A549 (cell line): ENCODE measurements at regions not wholly inside any gene's neighbourhood (a gene's known extent, or its start where the extent isn't known, plus 50 kb on each side); places are given as distances from the start of the nearest gene placed in this dataset.
A peak's percentile ranks its signal among the peaks of the same experiment; 100 is the strongest.

Experiments used
- ATAC-seq, 2 experiments: fragments of 200-7000 bp in 1 of 2; fragments of >200 bp in 1 of 2; cut with Nextera tagmentation in 1 of 2; cut with Tn5 transposase in 1 of 2; 3 replicates each; pipeline versions ENCODE4 v1.8.0 to v1.9.1; 2018 to 2020; ENCODE audit warnings: mild to moderate bottlenecking in 1 of 2, moderate library complexity in 1 of 2
- CTCF ChIA-PET: fragments of 300-600 bp; sonication (Branson Sonifier 250); formaldehyde crosslinking; extraction: SDS; loops from one replicate; lab custom pipeline; 2021; ENCODE audit warnings: antibody characterized with exemption, inconsistent platforms; lab: Yijun Ruan, JAX
- POLR2A ChIA-PET: fragments of 350-600 bp; formaldehyde crosslinking; extraction: SDS; loops from one replicate; lab custom pipeline; 2021; ENCODE audit warnings: antibody characterized with exemption, inconsistent platforms; lab: Yijun Ruan, JAX
- DNase-seq, 2 experiments: peaks; one replicate each; pipeline versions ENCODE4 v3.0.0 to v3.0.0-alpha.2; 2011 to 2016; ENCODE audit warnings: low read depth in 1 of 2, low spot score in 1 of 2
- FAIRE-seq: peaks from 2 replicates; lab custom pipeline; 2011; peaks lifted over from hg19 to GRCh38; lab: Jason Lieb, UNC
- H3K27ac ChIP-seq, 2 experiments: fragments of >200 bp; sonication (Bioruptor Twin); formaldehyde crosslinking; 3 replicates each; pipeline ENCODE4 v1.5.1; 2016 to 2017
- H3K4me1 ChIP-seq: fragments of >200 bp; sonication (Bioruptor Twin); formaldehyde crosslinking; 3 replicates; pipeline ENCODE4 v1.6.1; 2016
- H3K4me2 ChIP-seq: fragments of >200 bp; sonication (Bioruptor Twin); formaldehyde crosslinking; 3 replicates; pipeline ENCODE4 v1.6.1; 2016
- H3K4me3 ChIP-seq: fragments of >200 bp; sonication (Bioruptor Twin); formaldehyde crosslinking; 3 replicates; pipeline ENCODE4 v1.5.1; 2016
- H3K9me3 ChIP-seq: fragments of >200 bp; sonication (Bioruptor Twin); formaldehyde crosslinking; 3 replicates; pipeline ENCODE4 v1.6.1; 2016
- BCL3 ChIP-seq: fragments of >200 bp; sonication (Bioruptor Twin); formaldehyde crosslinking; IDR thresholded peaks from 3 replicates; pipeline ENCODE4 v1.6.1; 2016
- BHLHE40 ChIP-seq: IDR thresholded peaks from 2 replicates; pipeline ENCODE4 v1.6.1; 2012; ENCODE audit warnings: low read depth, low read length, inconsistent platforms
- CBX8 ChIP-seq: fragments of 200-600 bp; sonication (generic); IDR thresholded peaks from 2 replicates; pipeline ENCODE4 v1.6.1; 2016
- CTCF ChIP-seq: fragments of >200 bp; sonication (Bioruptor Twin); formaldehyde crosslinking; IDR thresholded peaks from 3 replicates; pipeline ENCODE4 v1.5.1; 2016
- HES2 ChIP-seq: fragments of >200 bp; sonication (Bioruptor Twin); formaldehyde crosslinking; IDR thresholded peaks from 2 replicates; pipeline ENCODE4 v1.6.1; 2016
- HEYL ChIP-seq: fragments of 250-450 bp; sonication (Bioruptor Pico); IDR thresholded peaks from 2 replicates; pipeline ENCODE4 v1.8.0; 2021; ENCODE audit warnings: mild to moderate bottlenecking, moderate library complexity
- HMGXB4 ChIP-seq: fragments of 250-450 bp; sonication (Bioruptor Pico); IDR thresholded peaks from 2 replicates; pipeline ENCODE4 v1.5.0; 2021; ENCODE audit warnings: mild to moderate bottlenecking, moderate library complexity, borderline replicate concordance
- MAFK ChIP-seq: fragments of 450-650 bp; IDR thresholded peaks from 2 replicates; pipeline ENCODE4 v1.6.1; 2014; ENCODE audit not compliant: partially characterized antibody
- NFE2L2 ChIP-seq: fragments of 150-350 bp; conservative IDR thresholded peaks from 2 replicates; pipeline ENCODE4 v1.6.1; 2014; ENCODE audit warnings: low read length
- NR3C1 ChIP-seq: fragments of >200 bp; sonication (Bioruptor Twin); formaldehyde crosslinking; IDR thresholded peaks from 3 replicates; pipeline ENCODE4 v1.6.1; 2017
- PHF8 ChIP-seq: fragments of 200-600 bp; sonication (generic); IDR thresholded peaks from 2 replicates; pipeline ENCODE4 v1.6.1; 2016; ENCODE audit warnings: low read depth, mild to moderate bottlenecking, antibody characterized with exemption, moderate library complexity, borderline replicate concordance
- RAD21 ChIP-seq, 2 experiments: fragments of >200 bp in 1 of 2; sonication (Bioruptor Twin) in 1 of 2; formaldehyde crosslinking in 1 of 2; IDR thresholded peaks in 1 of 2; conservative IDR thresholded peaks in 1 of 2; 2 replicates in 1 of 2; 3 replicates in 1 of 2; pipeline ENCODE4 v1.6.1; 2012 to 2018; ENCODE audit warnings: inconsistent platforms in 1 of 2
- RARB ChIP-seq: fragments of 250-450 bp; sonication (Bioruptor Pico); IDR thresholded peaks from 2 replicates; pipeline ENCODE4 v1.8.0; 2021; ENCODE audit warnings: mild to moderate bottlenecking, moderate library complexity
- RCOR1 ChIP-seq: fragments of 150-350 bp; IDR thresholded peaks from 2 replicates; pipeline ENCODE4 v1.6.1; 2014; ENCODE audit warnings: antibody characterized with exemption, low read length, low read depth
- RFX5 ChIP-seq: fragments of 450-650 bp; IDR thresholded peaks from 2 replicates; pipeline ENCODE4 v1.7.1; 2014; ENCODE audit warnings: antibody characterized with exemption, mild to moderate bottlenecking, moderate library complexity
- SMC3 ChIP-seq: fragments of >200 bp; sonication (Bioruptor Twin); formaldehyde crosslinking; IDR thresholded peaks from 3 replicates; pipeline ENCODE4 v1.6.1; 2018; ENCODE audit warnings: inconsistent platforms
- TFCP2L1 ChIP-seq: fragments of 250-450 bp; sonication (Bioruptor Pico); IDR thresholded peaks from 2 replicates; pipeline ENCODE4 v1.5.0; 2021; ENCODE audit warnings: mild to moderate bottlenecking
- ZC3H11A ChIP-seq: fragments of 450-650 bp; IDR thresholded peaks from 2 replicates; pipeline ENCODE4 v1.6.1; 2014; ENCODE audit warnings: antibody characterized with exemption, mild to moderate bottlenecking
- ZFP36 ChIP-seq: fragments of 450-650 bp; IDR thresholded peaks from 2 replicates; pipeline ENCODE4 v1.6.1; 2014; ENCODE audit warnings: borderline replicate concordance; ENCODE audit not compliant: partially characterized antibody
- ZNF302 ChIP-seq: fragments of 250-450 bp; sonication (Bioruptor Pico); IDR thresholded peaks from 2 replicates; pipeline ENCODE4 v1.9.0; 2021; ENCODE audit warnings: inconsistent platforms, mild to moderate bottlenecking, moderate library complexity
- WGBS: methylation state at CpG from one replicate; pipeline ENCODE4 v1.1.6; 2017; ENCODE audit errors: missing lambda C conversion rate; 5-methylcytosine and 5-hydroxymethylcytosine counted together

GRCh38 chr3:170814822-170815221 is 55.2 kb downstream of the RPL22L1 start:
- FAIRE-seq (no peak), ATAC-seq (no peak), DNase-seq (no peak)
- TF ChIP-seq BCL3 (no peak), PHF8 (no peak), RARB (no peak), ZC3H11A (no peak), HEYL (CRISPR knock-in tag) (no peak), HMGXB4 (CRISPR knock-in tag) (no peak), ZFP36 (no peak), RFX5 (no peak), HES2 (no peak)
- ChIA-PET CTCF (interaction anchor here (0.7 to 9.4 kb wide), 5 partner anchors 33 to 416 kb away, joined by 3 to 277 read pairs (median 3); partner anchors contain the start of gene CLDN11), POLR2A (no interaction called here)
- no peaks in the 10 kb centered on the region for H3K9me3 ChIP-seq
- H3K27ac ChIP-seq = no peak overlapping the region
- H3K4me3 ChIP-seq = no peak overlapping the region
- WGBS = 78% methylated on average over 3 of the region's 3 CpGs
- no peak overlapping the region for H3K4me2 ChIP-seq
- H3K4me1 ChIP-seq = peaks cover 3% of the 10 kb centered on the region

- Histone ChIP-seq H3K27ac (no peak overlapping the region), H3K4me3 (no peak overlapping the region), H3K4me2 (no peak overlapping the region), H3K9me3 (no peaks in the 10 kb centered on the region), H3K4me1 (peaks cover 6% of the 10 kb centered on the region)
- TF ChIP-seq PHF8 (no peak), HES2 (no peak), CTCF (no peak), CBX8 (no peak), TFCP2L1 (CRISPR knock-in tag) (no peak), BCL3 (no peak), NFE2L2 (no peak)
- POLR2A ChIA-PET = no interaction called here
- 58% methylated on average over 5 of the region's 5 CpGs for WGBS
- no peak for DNase-seq
- CTCF ChIA-PET = interaction anchor here (1.0 to 9.4 kb wide), 9 partner anchors 14 to 625 kb away, joined by 3 to 277 read pairs (median 11); partner anchors contain the start of gene CLDN11
- FAIRE-seq = no peak
- no peak for ATAC-seq
Observed at GRCh38 chr3:170813266-170813665, 56.7 kb downstream of the RPL22L1 start.

- Histone ChIP-seq H3K9me3 (no peaks in the 10 kb centered on the region), H3K4me2 (no peak overlapping the region), H3K27ac (no peak overlapping the region), H3K4me1 (peaks cover 6% of the 10 kb centered on the region), H3K4me3 (no peak overlapping the region)
- 44% methylated on average over 8 of the region's 8 CpGs for WGBS
- TF ChIP-seq RCOR1 (no peak), BHLHE40 (no peak), RAD21 (conservative IDR thresholded peaks at IDR 0.05 in 1 of 2, IDR thresholded peaks at IDR 0.05 in 1 of 2) (peak; percentile 88 to 90), SMC3 (peak; percentile 84), CTCF (peak; percentile 79), NFE2L2 (no peak), MAFK (no peak), NR3C1 (no peak), ZNF302 (no peak)
- DNase-seq = peak; percentile 67 to 70
- FAIRE-seq = no peak
- peak; percentile 75 to 86 for ATAC-seq
- POLR2A ChIA-PET = no interaction called here
- CTCF ChIA-PET = interaction anchor here (0.5 to 9.4 kb wide), 65 partner anchors 9 to 765 kb away, joined by 3 to 277 read pairs (median 4); partner anchors contain the start of genes CLDN11 and RPL22L1
Observed at GRCh38 chr3:170811928-170812591, 57.9 kb downstream of the RPL22L1 start.
